ENCODE measurements at regions not wholly inside any gene's neighbourhood (a gene's known extent, or its start where the extent isn't known, plus 50 kb on each side); places are given as distances from the start of the nearest gene placed in this dataset.

DNA sequence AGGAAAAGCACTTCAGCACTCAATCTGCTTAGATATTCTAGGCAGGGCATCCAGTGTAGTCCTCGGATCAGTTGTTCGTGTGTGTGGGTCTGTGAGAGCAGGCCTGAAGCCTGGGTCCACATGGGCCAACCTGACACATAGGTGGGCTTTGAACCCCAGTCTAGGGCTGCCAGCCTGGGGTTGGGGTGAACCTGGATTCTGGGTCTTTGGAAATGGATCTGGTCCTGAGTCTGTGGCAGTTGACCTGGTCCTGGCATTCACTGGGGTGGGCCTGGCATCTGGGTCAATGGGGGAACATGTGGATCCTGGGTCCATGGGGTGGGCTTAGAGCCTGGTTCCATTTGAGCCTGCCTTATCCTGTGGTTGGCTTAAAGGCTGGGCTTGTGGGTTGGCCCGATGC is 492.6 kb upstream of the MAN1A1 start:
- Histone ChIP-seq H3K36me3 (ENCODE audit: control insufficient read depth in 2 of 3, insufficient read depth in 3 of 3, low read length in 3 of 3) (no peaks in the 10 kb centered on the region), H3K9ac (ENCODE audit: low read length in 3 of 3) (no peak overlapping the region), H3K27ac (ENCODE audit: low read depth in 2 of 2, low read length in 2 of 2) (no peak overlapping the region), H3K4me1 (ENCODE audit: control insufficient read depth in 2 of 3, insufficient read depth in 2 of 3, low read depth in 1 of 3, low read length in 3 of 3) (no peaks in the 10 kb centered on the region), H3K4me3 (ENCODE audit: low read length in 3 of 3) (no peak overlapping the region), H3K9me3 (ENCODE audit: control insufficient read depth in 2 of 3, insufficient read depth in 1 of 3, low read length in 3 of 3) (peaks cover 0 to 3% (median 0%) of the 10 kb centered on the region in 3 donors), H3K27me3 (ENCODE audit: control insufficient read depth, insufficient read depth, low read length) (no peaks in the 10 kb centered on the region)
- intact Hi-C loops (cut with DNase I): no loop called here
- no peak for TF ChIP-seq CTCF (IDR thresholded peaks at IDR 0.05; ENCODE audit: borderline replicate concordance, extremely low read depth, insufficient read depth)
- DNase-seq (no peak), FAIRE-seq (no peak)

DNA sequence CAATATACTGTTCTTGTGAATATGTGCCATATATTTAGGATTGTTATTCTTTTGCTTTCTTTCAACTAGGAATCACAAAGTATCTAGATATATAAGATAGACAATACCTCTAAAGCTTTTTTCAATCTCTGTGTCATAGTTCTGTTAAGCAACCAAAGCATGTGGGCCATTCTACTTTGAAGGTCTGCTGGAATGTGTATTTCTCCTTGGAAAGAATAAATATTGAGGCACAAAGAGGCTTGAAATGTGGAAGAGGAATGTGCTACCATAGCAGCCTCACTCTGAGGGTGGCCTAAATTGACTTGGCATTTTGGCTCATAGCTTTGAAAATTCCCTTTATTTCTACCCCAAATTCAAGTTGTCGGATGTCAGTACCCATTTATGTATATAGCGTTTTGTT is 488.5 kb upstream of the MAN1A1 start:
- Histone ChIP-seq H3K4me1 (ENCODE audit: control insufficient read depth in 2 of 3, insufficient read depth in 2 of 3, low read depth in 1 of 3, low read length in 3 of 3) (no peaks in the 10 kb centered on the region), H3K27me3 (ENCODE audit: control insufficient read depth, insufficient read depth, low read length) (no peaks in the 10 kb centered on the region), H3K27ac (ENCODE audit: low read depth in 2 of 2, low read length in 2 of 2) (no peak overlapping the region), H3K9ac (ENCODE audit: low read length in 3 of 3) (no peak overlapping the region), H3K36me3 (ENCODE audit: control insufficient read depth in 2 of 3, insufficient read depth in 3 of 3, low read length in 3 of 3) (no peaks in the 10 kb centered on the region), H3K9me3 (ENCODE audit: control insufficient read depth in 2 of 3, insufficient read depth in 1 of 3, low read length in 3 of 3) (peaks cover 0 to 3% (median 0%) of the 10 kb centered on the region in 3 donors), H3K4me3 (ENCODE audit: low read length in 3 of 3) (no peak overlapping the region)
- no peak for FAIRE-seq
- no peak for TF ChIP-seq CTCF (IDR thresholded peaks at IDR 0.05; ENCODE audit: borderline replicate concordance, extremely low read depth, insufficient read depth)
- DNase-seq: no peak
- intact Hi-C loops (cut with DNase I): no loop called here

GRCh38 chr6:119834418-119834817 is 484.9 kb upstream of the MAN1A1 start:
- H3K27ac ChIP-seq (ENCODE audit: low read depth in 2 of 2, low read length in 2 of 2): no peak overlapping the region
- H3K4me1 ChIP-seq (ENCODE audit: control insufficient read depth in 2 of 3, insufficient read depth in 2 of 3, low read depth in 1 of 3, low read length in 3 of 3): peaks cover 0 to 4% (median 0%) of the 10 kb centered on the region in 3 donors
- H3K9ac ChIP-seq (ENCODE audit: low read length in 3 of 3): no peak overlapping the region
- no peak overlapping the region for H3K4me3 ChIP-seq (ENCODE audit: low read length in 3 of 3)
- no peaks in the 10 kb centered on the region for H3K36me3 ChIP-seq (ENCODE audit: control insufficient read depth in 2 of 3, insufficient read depth in 3 of 3, low read length in 3 of 3)
- TF ChIP-seq CTCF (IDR thresholded peaks at IDR 0.05; ENCODE audit: borderline replicate concordance, extremely low read depth, insufficient read depth): no peak
- DNase-seq (no peak), FAIRE-seq (no peak)
- intact Hi-C loops (cut with DNase I): no loop called here
- no peaks in the 10 kb centered on the region for H3K9me3 ChIP-seq (ENCODE audit: control insufficient read depth in 2 of 3, insufficient read depth in 1 of 3, low read length in 3 of 3)
- no peaks in the 10 kb centered on the region for H3K27me3 ChIP-seq (ENCODE audit: control insufficient read depth, insufficient read depth, low read length)

GRCh38 chr6:119832411-119832810 is 482.9 kb upstream of the MAN1A1 start:
- Histone ChIP-seq H3K4me1 (ENCODE audit: control insufficient read depth in 2 of 3, insufficient read depth in 2 of 3, low read depth in 1 of 3, low read length in 3 of 3) (peaks cover 0 to 4% (median 0%) of the 10 kb centered on the region in 3 donors), H3K27me3 (ENCODE audit: control insufficient read depth, insufficient read depth, low read length) (no peaks in the 10 kb centered on the region), H3K9me3 (ENCODE audit: control insufficient read depth in 2 of 3, insufficient read depth in 1 of 3, low read length in 3 of 3) (no peaks in the 10 kb centered on the region), H3K9ac (ENCODE audit: low read length in 3 of 3) (no peak overlapping the region), H3K4me3 (ENCODE audit: low read length in 3 of 3) (no peak overlapping the region), H3K36me3 (ENCODE audit: control insufficient read depth in 2 of 3, insufficient read depth in 3 of 3, low read length in 3 of 3) (no peaks in the 10 kb centered on the region), H3K27ac (ENCODE audit: low read depth in 2 of 2, low read length in 2 of 2) (no peak overlapping the region)
- intact Hi-C loops (cut with DNase I): no loop called here
- DNase-seq (no peak), FAIRE-seq (no peak)
- no peak for TF ChIP-seq CTCF (IDR thresholded peaks at IDR 0.05; ENCODE audit: borderline replicate concordance, extremely low read depth, insufficient read depth)

All from kidney (tissue), 13 donors.